GM19043 (cell line): ENCODE measurements at regions not wholly inside any gene's neighbourhood (a gene's known extent, or its start where the extent isn't known, plus 50 kb on each side); places are given as distances from the start of the nearest gene placed in this dataset.
"Not testable (repeated sequence)": the region's sequence is repeated elsewhere in the genome, so short reads cannot be mapped to it uniquely, and the experiment has no call there.

Experiments
- ATAC-seq: cut with Tn5 transposase; IDR thresholded peaks from one replicate; pipeline ENCODE4 v1.9.1; 2021; ENCODE audit warnings: low read depth; ENCODE audit not compliant: unreplicated experiment

- no peak for ATAC-seq
Measured at GRCh38 chr21:35484032-35484431, 434.9 kb upstream of the RUNX1 start.

- ATAC-seq: no peak
Measured at GRCh38 chr21:35482933-35483662, 434.0 kb upstream of the RUNX1 start.

DNA sequence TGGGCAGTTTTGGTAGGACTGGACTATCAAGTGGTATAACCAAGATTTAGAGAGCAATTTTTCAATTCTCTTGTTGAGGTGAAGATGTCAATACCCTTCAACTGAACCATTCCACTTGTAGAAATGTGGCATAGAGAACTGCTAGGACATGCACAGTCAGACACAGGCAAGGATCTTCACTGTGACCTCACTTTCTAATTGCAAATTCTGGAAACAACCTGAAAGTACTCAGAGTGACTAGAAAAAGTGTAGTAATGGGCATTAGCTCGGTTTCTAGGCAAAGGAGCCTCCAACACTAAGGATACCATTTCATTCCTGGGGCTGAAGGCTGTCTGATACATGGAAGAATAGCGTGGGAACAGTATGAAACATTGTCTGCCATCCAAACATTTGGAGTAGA, 433.0 kb upstream of the RUNX1 start:
- ATAC-seq: no peak

GRCh38 chr21:35481005-35481404, 431.9 kb upstream of the RUNX1 start:
- no peak for ATAC-seq

GRCh38 chr21:35479529-35479928, 430.4 kb upstream of the RUNX1 start:
- no peak for ATAC-seq

DNA sequence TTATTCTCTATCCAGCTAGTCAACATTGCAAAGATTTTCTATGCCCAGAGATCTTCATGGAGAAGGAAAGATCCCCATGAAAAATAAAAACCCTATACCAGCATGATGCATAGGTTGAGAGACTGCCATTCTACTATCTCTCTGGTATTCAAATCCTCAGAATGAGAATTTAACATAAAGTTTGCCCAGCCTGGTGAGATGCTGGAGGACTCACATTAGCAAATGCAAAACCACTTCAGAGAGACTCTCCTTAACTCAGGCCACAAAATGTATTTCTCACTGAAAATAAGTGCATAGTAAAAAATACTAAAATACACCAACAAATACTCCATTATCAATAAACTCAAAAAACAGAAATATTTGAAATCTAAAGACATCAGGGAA, 430.0 kb upstream of the RUNX1 start:
- ATAC-seq: no peak

DNA sequence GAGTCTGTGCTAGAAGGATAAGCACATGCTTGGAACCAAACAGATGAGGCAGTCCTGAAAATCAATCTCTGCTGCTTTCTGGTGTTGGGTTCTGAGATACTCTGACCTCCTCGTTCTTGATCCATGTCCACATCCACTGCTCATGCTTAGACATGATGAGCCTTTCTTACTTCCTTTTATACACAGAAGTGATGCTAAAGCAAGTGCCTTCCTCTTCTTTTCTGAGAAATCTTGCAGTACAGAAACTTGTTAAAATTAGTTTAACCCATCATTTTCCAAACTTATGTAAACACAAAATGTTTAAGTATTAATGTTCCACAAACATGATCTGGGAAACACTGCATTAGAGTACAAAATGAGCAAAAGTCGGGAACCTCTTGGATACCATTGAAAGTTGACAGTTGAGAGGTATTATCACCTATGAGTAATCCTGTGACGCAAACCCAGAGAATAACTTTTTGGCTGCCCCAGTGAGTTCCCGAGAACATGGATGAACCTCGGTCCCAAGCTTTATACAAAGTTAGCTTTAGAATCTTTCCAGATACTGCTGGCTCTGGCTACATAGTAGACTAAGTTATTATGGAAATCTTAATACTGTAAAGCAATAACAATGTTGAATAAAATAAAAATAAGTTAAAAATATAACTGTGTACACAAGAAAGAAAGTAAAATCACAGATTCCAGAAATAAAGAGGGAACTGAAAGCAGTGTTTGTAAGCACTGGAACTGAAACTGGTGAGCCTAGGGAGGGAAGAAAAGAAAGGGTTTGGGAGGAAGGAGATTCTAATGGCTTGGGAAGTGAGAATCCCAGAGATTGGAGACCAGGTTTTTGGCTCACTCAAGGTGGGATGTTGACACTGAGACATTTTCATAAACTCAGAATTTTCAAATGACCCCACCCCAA, 429.3 kb upstream of the RUNX1 start:
- no peak for ATAC-seq

- ATAC-seq: no peak
Measured at GRCh38 chr21:35477622-35478021, 428.5 kb upstream of the RUNX1 start.

- ATAC-seq: no peak
Measured at GRCh38 chr21:35476621-35477395, 427.7 kb upstream of the RUNX1 start.

DNA sequence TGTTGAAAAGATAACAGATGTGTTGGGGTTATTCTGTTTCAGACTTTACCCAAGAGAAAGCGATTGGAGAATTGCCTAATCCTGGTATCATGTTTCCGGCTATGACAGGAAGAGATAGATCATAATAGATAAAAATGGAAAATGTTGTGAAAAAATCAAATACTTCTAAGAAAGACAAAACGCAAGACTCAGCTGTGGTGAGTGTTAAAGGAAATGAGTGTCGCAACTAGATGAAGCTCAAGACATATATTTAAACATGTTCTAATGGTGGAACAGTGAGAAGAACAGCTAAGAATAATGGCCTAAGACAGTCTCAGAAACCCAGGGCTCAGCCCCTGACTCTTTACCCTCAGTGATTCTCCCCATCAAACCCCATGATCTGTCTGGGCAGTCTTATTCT, 426.7 kb upstream of the RUNX1 start:
- ATAC-seq: no peak

DNA sequence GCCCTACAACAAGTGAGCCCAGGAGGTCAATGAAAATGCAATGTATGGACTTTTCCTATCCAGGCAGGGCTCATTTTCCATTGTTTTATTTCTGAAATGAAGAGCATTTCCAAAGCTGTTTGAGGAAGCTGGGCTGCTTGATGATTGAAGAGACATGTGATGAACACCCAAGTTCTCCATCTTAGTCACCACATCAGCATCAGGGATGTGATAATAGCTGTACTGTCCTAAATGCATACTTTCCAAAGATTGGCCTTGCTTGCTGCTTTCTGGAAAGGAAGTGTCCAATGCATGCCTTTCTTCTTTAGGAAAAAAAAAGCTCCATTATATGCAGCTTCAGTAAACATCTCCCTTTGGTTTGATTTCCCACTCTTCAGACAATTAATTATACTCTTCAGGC, 425.9 kb upstream of the RUNX1 start:
- ATAC-seq: no peak

DNA sequence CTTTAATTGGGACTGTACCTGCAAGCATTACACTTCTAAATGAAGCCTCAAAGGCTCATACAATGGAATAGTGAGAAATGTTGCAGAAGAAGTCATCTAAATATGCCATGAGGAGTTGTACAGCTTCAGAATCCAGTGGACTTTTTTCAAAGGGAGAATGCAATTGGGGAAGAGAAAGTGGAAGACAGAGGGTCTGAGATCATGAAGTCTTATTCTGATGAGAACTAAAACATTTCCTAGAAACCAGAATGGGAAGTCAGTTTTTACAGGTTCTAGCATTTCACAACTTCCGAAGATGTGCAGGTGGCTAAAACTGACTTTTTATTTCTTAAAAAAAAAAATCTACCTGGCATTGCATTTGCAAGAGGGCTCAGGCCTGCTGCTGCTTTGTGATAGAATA, 424.4 kb upstream of the RUNX1 start:
- ATAC-seq: no peak

DNA sequence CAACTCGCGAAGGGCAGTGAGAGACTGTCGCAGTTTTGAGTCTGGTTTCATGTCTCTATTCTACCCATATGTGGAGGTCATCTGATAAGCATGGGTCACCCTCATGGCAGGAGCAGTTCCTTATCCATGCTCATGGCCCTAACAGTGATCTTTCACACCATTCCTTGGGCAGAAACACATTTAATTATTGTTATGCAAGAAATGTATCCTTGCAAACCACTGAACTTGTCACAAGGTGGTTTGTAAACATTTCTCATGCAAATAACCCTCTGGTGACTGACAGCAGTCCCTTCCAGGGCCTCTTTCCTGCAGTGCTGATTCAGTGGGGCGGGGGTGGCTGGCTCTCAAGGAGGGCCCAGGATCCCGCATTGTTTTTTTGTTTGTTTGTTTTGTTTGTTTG, 421.4 kb upstream of the RUNX1 start:
- ATAC-seq: no peak

- ATAC-seq: no peak
Measured at GRCh38 chr21:35469498-35469897, 420.4 kb upstream of the RUNX1 start.

DNA sequence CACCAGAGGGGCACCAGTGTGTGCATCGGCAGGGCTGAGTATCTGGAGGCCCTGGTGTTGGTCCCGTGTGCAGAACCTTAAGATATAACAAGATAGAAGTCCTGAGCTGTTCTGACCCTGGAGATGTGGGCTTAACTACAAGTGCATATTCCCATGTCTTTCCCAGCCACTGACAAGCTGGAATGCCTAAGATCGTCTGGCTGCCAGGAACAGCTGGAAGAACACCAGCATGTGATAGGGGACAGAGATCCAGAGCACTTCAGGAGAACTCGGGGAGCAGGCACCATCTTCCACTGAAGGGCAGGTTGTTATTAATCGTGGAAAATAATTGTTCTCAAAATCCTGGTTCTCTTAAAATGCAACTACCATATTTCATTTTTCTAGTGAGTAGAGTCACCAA, 419.9 kb upstream of the RUNX1 start:
- no peak for ATAC-seq

- ATAC-seq: no peak
Measured at GRCh38 chr21:35467566-35467965, 418.5 kb upstream of the RUNX1 start.

DNA sequence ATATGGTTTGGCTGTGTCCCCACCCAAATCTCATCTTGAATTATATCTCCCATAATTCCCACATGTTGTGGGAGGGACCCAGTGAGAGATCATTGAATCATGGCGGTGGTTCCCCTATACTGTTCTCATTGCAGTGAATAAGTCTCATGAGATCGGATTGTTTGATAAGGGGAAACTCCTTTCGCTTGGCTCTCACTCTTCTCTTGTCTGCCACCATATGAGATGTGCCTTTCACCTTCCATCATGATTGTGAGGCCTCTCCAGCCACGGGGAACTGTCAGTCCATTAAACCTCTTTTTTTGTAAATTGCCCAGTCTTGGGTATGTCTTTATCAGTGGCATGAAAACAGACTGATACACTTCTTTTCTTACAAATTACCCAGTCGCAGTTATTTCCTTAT, 417.6 kb upstream of the RUNX1 start:
- not testable (repeated sequence) for ATAC-seq

GRCh38 chr21:35465741-35466140, 416.6 kb upstream of the RUNX1 start:
- no peak for ATAC-seq

GRCh38 chr21:35461700-35462099, 412.6 kb upstream of the RUNX1 start:
- no peak for ATAC-seq

GRCh38 chr21:35460441-35460840, 411.3 kb upstream of the RUNX1 start:
- ATAC-seq: no peak

GRCh38 chr21:35458405-35458804, 409.3 kb upstream of the RUNX1 start:
- no peak for ATAC-seq
